HepG2 (cell line): ENCODE measurements at regions not wholly inside any gene's neighbourhood (a gene's known extent, or its start where the extent isn't known, plus 50 kb on each side); places are given as distances from the start of the nearest gene placed in this dataset.

Source experiments
- ATAC-seq: fragments of 200-7000 bp; cut with Tn5 transposase; 3 replicates; pipeline ENCODE4 v1.9.1; 2020; ENCODE audit warnings: mild to moderate bottlenecking, moderate library complexity
- BruUV-seq: library from RNA; stranded (reverse); fragments of 400-500 nt; replicated peaks from 2 replicates; lab custom pipeline; 2021; lab: Mats Ljungman, UMichigan
- CTCF ChIA-PET: fragments of 300-600 bp; formaldehyde crosslinking; extraction: SDS; loops from one replicate; lab custom pipeline; 2021; ENCODE audit warnings: low total read pairs, inconsistent platforms, low intra/inter-chr PET ratio; lab: Yijun Ruan, JAX
- POLR2A ChIA-PET: fragments of 350-600 bp; sonication (Branson Sonifier 250); formaldehyde crosslinking; loops from one replicate; lab custom pipeline; 2020; ENCODE audit warnings: antibody characterized with exemption, inconsistent platforms; lab: Yijun Ruan, JAX
- DNase-seq: peaks from one replicate; pipeline ENCODE4 v3.0.0-alpha.2; 2015; ENCODE audit warnings: low spot score
- FAIRE-seq: peaks from 3 replicates; lab custom pipeline; 2011; peaks lifted over from hg19 to GRCh38; lab: Jason Lieb, UNC
- H2AFZ ChIP-seq: one replicate; pipeline ENCODE4 v1.6.1; 2011; ENCODE audit warnings: low read length, inconsistent platforms
- H3K27ac ChIP-seq: fragments of 300-600 bp; 3 replicates; pipeline ENCODE4 v1.8.0; 2011; ENCODE audit warnings: mixed run types, mild to moderate bottlenecking, mixed read lengths, low read length, inconsistent platforms; ENCODE audit not compliant: insufficient read depth; ENCODE audit errors: extremely low read length
- H3K27me3 ChIP-seq, 2 experiments: fragments of 200-600 bp in 1 of 2; 2 replicates in 1 of 2; 3 replicates in 1 of 2; pipeline versions ENCODE4 v1.6.0 to v1.8.0; 2011; ENCODE audit warnings: low read length in 2 of 2, mild to moderate bottlenecking in 2 of 2, moderate library complexity in 2 of 2, inconsistent platforms in 1 of 2; ENCODE audit not compliant: insufficient read depth in 2 of 2, control insufficient read depth in 1 of 2
- H3K36me3 ChIP-seq, 2 experiments: fragments of 200-600 bp in 1 of 2; replicated peaks in 1 of 2; 2 replicates in 1 of 2; 3 replicates in 1 of 2; pipeline versions ENCODE4 v1.5.1 to v1.8.0; 2011; ENCODE audit warnings: low read length in 2 of 2, inconsistent platforms in 1 of 2; ENCODE audit not compliant: insufficient read depth in 2 of 2, control insufficient read depth in 1 of 2
- H3K4me1 ChIP-seq: 2 replicates; pipeline ENCODE4 v1.5.1; 2012; ENCODE audit warnings: low read length, inconsistent platforms; ENCODE audit not compliant: insufficient read depth
- H3K4me2 ChIP-seq: 2 replicates; pipeline ENCODE4 v1.6.0; 2011; ENCODE audit warnings: low read depth, low read length, inconsistent platforms
- H3K4me3 ChIP-seq, 3 experiments: fragments of 200-600 bp in 1 of 3; sonication (generic), shearing (Covaris generic) in 1 of 3; replicated peaks in 1 of 3; 2 replicates each; pipeline ENCODE4 v1.5.1; 2011 to 2016; ENCODE audit warnings: low read length in 3 of 3, inconsistent platforms in 2 of 3, low read depth in 2 of 3, mild to moderate bottlenecking in 2 of 3, control low read depth in 1 of 3, mixed read lengths in 1 of 3; ENCODE audit not compliant: insufficient read depth in 1 of 3
- H3K79me2 ChIP-seq: one replicate; pipeline ENCODE4 v1.6.1; 2011; ENCODE audit warnings: low read length, inconsistent platforms; ENCODE audit not compliant: insufficient read depth
- H3K9ac ChIP-seq: 2 replicates; pipeline ENCODE4 v1.6.0; 2011; ENCODE audit warnings: mild to moderate bottlenecking, low read depth, low read length, inconsistent platforms; ENCODE audit not compliant: insufficient read depth
- H3K9me3 ChIP-seq: 2 replicates; pipeline ENCODE4 v1.5.1; 2012; ENCODE audit warnings: mild to moderate bottlenecking, low read length
- H4K20me1 ChIP-seq: 2 replicates; pipeline ENCODE4 v1.6.0; 2011; ENCODE audit warnings: inconsistent platforms, mild to moderate bottlenecking, low read length, moderate library complexity; ENCODE audit not compliant: insufficient read depth
- MED1 ChIP-seq: sonication (generic); formaldehyde crosslinking; IDR thresholded peaks from 2 replicates; pipeline ENCODE4 v1.4.0; 2020; ENCODE audit warnings: missing genetic modification reagents
- NCOA2 ChIP-seq: sonication (generic); formaldehyde crosslinking; IDR thresholded peaks from 2 replicates; pipeline ENCODE4 v1.8.0; 2022; ENCODE audit warnings: inconsistent platforms
- POGK ChIP-seq: sonication (generic); formaldehyde crosslinking; conservative IDR thresholded peaks from 2 replicates; pipeline ENCODE4 v1.8.0; 2022; ENCODE audit warnings: mild to moderate bottlenecking, moderate library complexity, missing genetic modification reagents
- SPEN ChIP-seq: sonication (generic); formaldehyde crosslinking; IDR thresholded peaks from 2 replicates; pipeline ENCODE4 v1.5.1; 2020; ENCODE audit warnings: low read depth, mild to moderate bottlenecking, missing genetic modification reagents
- TARDBP ChIP-seq: sonication (generic); formaldehyde crosslinking; IDR thresholded peaks from 2 replicates; pipeline ENCODE4 v1.8.0; 2022; ENCODE audit warnings: mild to moderate bottlenecking, missing genetic modification reagents
- ZFP41 ChIP-seq: sonication (generic); formaldehyde crosslinking; IDR thresholded peaks from 2 replicates; pipeline ENCODE4 v1.4.0; 2020; ENCODE audit warnings: mild to moderate bottlenecking, missing genetic modification reagents, borderline replicate concordance
- ZNF431 ChIP-seq: sonication (generic); formaldehyde crosslinking; IDR thresholded peaks from 2 replicates; pipeline ENCODE4 v1.9.0; 2022; ENCODE audit warnings: missing genetic modification reagents, low read depth, mild to moderate bottlenecking, borderline replicate concordance
- ZNF484 ChIP-seq: sonication (generic); formaldehyde crosslinking; IDR thresholded peaks from 2 replicates; pipeline ENCODE4 v1.5.1; 2020; ENCODE audit warnings: mild to moderate bottlenecking, low read depth, missing genetic modification reagents, borderline replicate concordance
- ZSCAN30 ChIP-seq: sonication (generic); formaldehyde crosslinking; IDR thresholded peaks from 2 replicates; pipeline ENCODE4 v1.5.0; 2020; ENCODE audit warnings: mild to moderate bottlenecking, missing genetic modification reagents
- WGBS: methylation state at CpG from one replicate; pipeline ENCODE4 v1.1.6; 2017; ENCODE audit warnings: low lambda C conversion rate; 5-methylcytosine and 5-hydroxymethylcytosine counted together
- in situ Hi-C: cut with HindIII; loops from 2 replicates; pipeline ENCODE4 v1.10.0; 2017; ENCODE audit warnings: low pct_unique_long_range_greater_than_20kb; ENCODE audit not compliant: extremely low pct_ligation_motif_present
- intact Hi-C: fragments of 100-400 bp; cut with micrococcal nuclease; formaldehyde crosslinking; loops from one replicate; pipeline ENCODE4 v1.10.0; 2022; ENCODE audit not compliant: unreplicated experiment
- TF ChIP-seq, protein P1 (sequence below), 2 experiments: fragments of 450-650 bp in 1 of 2; sonication (generic) in 1 of 2; formaldehyde crosslinking; IDR thresholded peaks; 2 replicates each; pipeline versions ENCODE4 v1.5.0 to v1.8.0; 2020 to 2022; ENCODE audit warnings: mild to moderate bottlenecking in 1 of 2, missing genetic modification reagents in 1 of 2

DNA sequence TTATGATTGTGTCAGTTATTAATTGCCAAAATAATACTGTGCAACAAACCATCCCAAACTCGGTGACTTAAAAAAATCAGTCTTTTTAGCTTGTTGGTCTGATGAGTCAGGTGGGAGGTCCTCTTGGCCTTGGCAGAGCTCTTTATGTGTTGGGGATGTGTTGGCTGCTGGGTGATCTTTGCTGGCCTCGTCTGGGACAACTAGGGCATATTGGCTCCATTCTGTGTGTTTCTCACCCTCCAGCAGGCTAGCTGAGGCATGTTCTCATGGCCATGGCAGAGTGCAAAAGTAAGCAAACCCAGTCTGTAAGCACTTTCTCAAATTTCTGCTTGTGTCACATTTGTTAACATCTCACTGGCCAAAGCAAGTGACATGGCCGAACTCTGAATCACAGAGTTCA is 251.6 kb downstream of the RPLP1 start:
- Histone ChIP-seq H3K9ac (no peak overlapping the region), H3K4me2 (no peak overlapping the region), H3K27me3 (peaks cover 2 to 24% of the 10 kb centered on the region in 2 experiments; a peak in 4 of 5 replicates), H3K79me2 (no peaks in the 10 kb centered on the region), H3K4me3 (no peak overlapping the region), H2AFZ (no peak overlapping the region), H3K4me1 (no peaks in the 10 kb centered on the region), H3K27ac (no peak overlapping the region), H4K20me1 (no peaks in the 10 kb centered on the region), H3K36me3 (no peaks in the 10 kb centered on the region), H3K9me3 (peaks cover 18% of the 10 kb centered on the region)
- ChIA-PET POLR2A (no interaction called here), CTCF (no interaction called here)
- FAIRE-seq (no peak), ATAC-seq (no peak), DNase-seq (no peak)
- WGBS: 5% methylated on average over 3 of the region's 3 CpGs
- TF ChIP-seq SPEN (CRISPR knock-in tag) (no peak), ZFP41 (no peak), ZNF484 (CRISPR knock-in tag) (no peak), POGK (CRISPR knock-in tag) (no peak), NCOA2 (CRISPR knock-in tag) (no peak), ZSCAN30 (CRISPR knock-in tag) (no peak), ZNF431 (CRISPR knock-in tag) (no peak), MED1 (no peak), TARDBP (CRISPR knock-in tag) (no peak)
- TF ChIP-seq, protein P1, sequence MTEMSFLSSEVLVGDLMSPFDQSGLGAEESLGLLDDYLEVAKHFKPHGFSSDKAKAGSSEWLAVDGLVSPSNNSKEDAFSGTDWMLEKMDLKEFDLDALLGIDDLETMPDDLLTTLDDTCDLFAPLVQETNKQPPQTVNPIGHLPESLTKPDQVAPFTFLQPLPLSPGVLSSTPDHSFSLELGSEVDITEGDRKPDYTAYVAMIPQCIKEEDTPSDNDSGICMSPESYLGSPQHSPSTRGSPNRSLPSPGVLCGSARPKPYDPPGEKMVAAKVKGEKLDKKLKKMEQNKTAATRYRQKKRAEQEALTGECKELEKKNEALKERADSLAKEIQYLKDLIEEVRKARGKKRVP (CRISPR knock-in tag; IDR thresholded peaks at IDR 0.05): no peak
- BruUV-seq: no TSS peak
- intact Hi-C loops (no loop called here), in situ Hi-C loops (no loop called here)
